ENCODE measurements at regions not wholly inside any gene's neighbourhood (a gene's known extent, or its start where the extent isn't known, plus 50 kb on each side); places are given as distances from the start of the nearest gene placed in this dataset.
A peak's percentile ranks its signal among the peaks of the same experiment; 100 is the strongest.
"Not testable (repeated sequence)": the region's sequence is repeated elsewhere in the genome, so short reads cannot be mapped to it uniquely, and the experiment has no call there.

- no peak for DNase-seq
These were observed 78.2 kb upstream of the TRPM1 start for GRCh38 chr15:31179693-31180092.

DNA sequence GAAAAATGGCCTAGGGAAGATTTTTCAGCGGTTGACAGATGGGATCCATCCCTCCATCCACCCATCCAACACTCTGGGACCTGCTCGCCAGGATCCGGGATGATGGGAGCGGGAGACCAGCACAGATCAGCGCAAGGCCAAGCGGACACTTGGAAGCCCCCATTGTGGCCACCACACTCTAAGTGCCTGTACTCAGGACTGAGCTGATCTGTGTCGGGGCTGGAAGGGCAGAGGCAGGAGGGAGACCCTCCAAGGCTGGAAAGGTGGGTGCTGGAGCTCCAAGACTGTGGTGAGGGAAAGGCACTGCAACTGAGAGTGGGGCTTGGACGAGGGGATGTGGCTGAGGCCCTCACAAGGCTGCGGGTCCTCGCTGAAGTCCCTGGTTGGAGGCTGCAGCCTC lies 91.8 kb upstream of the TRPM1 start:
- DNase-seq: no peak

DNA sequence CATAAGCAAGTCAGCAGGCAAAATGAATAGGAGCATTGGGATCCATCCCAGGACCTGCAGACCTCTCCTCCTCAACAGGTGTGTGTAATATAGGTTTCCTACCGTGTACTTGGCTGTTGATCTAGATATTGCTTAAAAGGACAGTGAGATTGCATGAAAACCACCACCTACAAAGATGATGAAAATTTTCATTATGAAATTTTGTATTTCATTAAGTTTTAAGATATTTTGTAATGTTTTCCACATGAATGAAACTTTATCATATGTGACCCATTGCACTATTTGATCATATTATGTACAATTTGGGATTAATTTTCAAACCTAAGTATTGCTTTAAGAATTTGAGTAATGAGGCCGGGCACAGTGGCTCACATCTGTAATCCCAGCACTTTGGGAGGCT lies 94.3 kb upstream of the TRPM1 start:
- no peak for DNase-seq

GRCh38 chr15:31197497-31198414 lies 96.2 kb upstream of the TRPM1 start:
- peak in 1 of 3 donors; percentile 13 for DNase-seq

DNA sequence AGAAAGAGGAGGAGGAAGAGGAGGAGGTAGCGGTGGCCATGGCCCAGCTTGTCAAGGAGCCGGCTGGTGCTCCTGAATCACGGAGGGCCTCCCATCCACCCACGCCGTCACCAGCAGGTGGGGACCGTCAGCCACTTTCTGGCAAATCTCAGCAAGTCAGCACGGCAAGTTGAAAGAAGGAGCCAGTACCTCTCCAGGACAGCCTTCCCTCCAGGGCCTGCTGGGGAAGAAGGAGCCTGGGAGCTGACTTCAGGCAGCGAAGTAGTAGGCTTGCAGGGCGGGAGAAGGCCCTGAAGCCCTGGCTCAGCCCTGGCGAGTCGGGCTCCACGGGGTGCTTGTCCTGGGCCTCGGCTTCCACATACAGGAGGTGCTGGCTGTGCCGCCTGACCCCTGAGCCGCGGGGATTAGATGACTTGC lies 99.2 kb upstream of the TRPM1 start:
- peak; percentile 23 to 38 (median 35) for DNase-seq

DNA sequence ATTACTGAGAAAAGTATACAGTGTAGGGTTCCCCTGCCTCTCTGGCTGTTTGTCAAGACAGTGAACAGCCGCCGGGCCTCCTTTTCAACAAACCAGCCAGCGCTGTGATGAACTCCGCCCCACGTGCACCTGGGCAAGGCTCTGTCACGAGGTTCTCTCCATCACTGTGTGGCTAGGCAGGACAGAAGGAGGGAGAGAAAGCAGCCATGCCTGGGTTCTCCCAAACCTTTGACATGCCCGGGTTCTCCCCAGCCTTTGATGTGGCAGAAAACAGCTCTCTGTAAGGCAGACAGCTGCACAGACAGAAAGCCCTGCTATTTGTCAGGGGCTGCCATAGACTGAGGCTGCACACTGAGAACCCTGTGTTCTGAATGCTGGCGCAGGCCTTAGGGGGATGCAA lies 101.4 kb upstream of the TRPM1 start:
- no peak for DNase-seq

GRCh38 chr15:31203999-31204398 lies 102.5 kb upstream of the TRPM1 start:
- DNase-seq: no peak

- no peak for DNase-seq
These were observed 105.1 kb upstream of the TRPM1 start for GRCh38 chr15:31206386-31207181.

DNA sequence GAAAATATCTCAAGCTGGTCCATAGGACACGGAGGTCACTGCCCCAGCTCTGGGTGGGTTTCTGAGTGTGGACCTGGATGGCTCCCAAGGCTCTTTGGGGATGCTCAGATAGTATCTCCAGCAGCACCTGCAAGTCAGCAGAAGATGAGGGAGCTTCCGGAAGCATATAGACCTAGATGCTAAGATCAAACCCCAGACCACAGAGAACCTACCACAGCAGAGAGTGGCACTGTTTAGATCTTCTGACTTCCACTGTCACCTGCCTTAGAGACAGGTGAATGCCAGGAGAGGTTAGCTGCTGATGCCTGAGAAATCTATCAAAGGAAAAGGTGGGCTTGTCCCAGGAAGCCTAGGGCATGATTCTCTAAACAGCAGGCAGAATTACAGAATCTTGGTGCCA lies 105.7 kb upstream of the TRPM1 start:
- DNase-seq: no peak

GRCh38 chr15:31207861-31208260 lies 106.3 kb upstream of the TRPM1 start:
- DNase-seq: not testable (repeated sequence)

DNA sequence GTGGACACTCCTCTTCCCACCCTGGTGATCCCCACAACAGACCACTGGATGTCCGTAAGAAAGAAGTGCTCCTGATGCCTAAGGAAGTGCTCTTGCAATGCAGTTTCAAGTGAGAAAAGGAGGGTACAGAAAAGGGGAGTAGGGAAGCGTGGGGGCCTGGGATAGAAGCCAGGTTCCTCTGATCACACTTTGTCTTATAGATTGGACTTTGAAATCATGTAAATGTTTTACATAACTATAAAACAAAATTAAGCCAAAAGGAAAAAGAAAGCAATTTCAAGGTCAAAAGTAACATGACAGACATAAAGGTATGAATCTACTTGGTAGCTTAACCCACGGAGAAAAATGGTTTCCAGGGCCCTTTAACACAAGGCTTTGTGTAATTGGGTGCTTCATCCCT lies 107.3 kb upstream of the TRPM1 start:
- no peak for DNase-seq

- DNase-seq: no peak
These were observed 109.8 kb upstream of the TRPM1 start for GRCh38 chr15:31211353-31211752.

DNA sequence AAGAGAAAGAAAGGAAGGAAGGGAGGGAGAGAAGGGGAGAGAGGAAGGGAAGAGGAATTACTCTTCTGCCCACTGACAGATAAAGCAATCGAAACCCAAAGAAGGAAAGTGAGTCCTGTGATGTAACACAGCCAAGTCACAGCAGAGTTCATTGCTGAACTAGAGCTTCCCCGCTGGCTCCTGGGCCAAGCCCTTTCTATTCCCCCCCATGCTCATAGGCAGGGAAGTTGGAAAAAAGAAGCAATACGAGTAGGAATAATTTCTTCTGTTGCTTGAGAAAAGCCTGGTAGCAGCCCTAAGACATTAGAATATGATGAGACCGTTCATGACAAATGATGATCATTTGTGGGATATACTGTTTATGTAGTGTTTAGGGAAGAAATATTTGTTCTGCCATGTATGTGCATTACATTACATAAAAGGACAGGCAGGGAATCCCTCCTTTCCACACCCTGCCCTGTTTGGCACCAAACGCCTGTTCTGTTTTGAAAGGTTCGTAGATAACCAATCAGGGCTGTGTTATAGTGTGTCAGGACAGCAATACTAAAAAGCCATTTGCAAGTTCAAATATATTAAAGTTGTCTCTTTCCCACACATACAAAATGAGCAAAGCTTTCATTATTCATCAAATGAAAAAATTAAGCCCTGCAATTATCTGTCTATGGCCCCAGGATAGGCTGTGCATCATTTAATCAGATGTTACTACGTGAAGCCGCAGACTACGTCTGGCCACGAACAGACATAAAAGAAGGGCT lies 111.0 kb upstream of the TRPM1 start:
- no peak for DNase-seq

- DNase-seq: no peak
These were observed 112.3 kb upstream of the KLF13 start for GRCh38 chr15:31214158-31214863.

DNA sequence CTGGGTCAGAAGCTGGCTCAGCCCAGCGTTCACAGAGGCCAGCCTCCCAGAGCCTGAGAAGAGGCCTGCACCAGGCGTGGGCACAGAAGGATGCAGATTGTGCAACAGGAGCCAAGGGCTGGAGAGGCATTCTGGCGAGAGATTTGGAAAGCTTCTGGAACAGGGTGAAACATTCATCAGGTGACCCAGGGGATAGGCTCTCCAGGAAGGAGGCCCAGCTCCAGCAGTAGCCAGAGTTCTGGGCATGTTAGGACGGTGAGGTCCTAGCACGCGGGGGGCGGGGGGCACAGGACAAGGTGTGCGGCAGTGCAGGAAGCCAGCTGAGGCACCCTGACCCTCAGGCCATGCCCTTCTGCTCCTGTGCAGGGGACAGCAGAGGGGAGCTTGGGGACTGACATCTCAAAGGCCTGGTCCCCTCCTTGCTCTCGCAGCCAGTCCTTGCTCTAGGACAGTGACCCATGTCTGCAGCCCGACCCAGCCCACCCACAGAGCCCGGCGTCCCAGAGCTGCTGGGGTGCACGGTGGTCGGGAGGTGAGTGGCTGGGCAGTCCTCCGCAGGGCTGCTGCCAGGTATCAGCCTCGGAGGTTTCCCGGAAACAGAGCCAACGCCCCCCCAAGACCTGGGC lies 111.7 kb upstream of the KLF13 start:
- no peak for DNase-seq

DNA sequence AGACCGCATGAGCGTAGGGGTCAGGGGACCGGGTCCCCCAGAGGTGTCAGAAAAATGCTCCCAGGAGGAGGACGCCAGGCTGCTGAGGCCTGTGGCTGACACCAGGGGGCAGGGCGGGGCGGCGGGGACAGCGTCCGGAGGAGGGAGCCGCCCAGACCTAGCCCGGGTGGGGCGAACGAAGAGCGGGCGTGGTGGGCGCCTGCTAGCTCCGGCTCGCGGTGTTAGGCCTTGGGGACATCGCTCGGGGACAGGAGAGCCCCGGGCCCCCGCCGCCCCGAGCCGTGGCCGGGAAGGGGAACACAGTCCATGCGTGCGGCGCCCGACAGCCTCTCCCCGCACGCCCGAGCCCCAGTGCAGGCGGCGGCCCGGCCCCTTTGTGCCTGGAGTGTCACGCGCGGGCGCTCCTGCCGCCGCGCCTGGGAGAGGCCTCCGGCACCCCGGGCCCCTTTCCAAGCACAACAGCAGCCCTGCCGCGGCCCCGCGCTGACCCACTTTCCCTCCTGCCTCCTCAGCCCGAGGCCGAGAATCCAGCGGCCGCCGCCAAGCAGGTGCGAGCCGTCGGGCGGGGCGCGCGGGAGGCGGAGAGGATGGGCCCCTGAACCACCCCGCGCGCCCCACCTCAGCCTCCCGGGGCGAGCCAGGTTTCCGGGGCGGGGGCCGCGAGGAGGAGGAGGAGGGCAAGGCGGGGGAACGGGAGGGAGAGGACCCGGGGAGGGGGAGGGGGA lies 111.0 kb upstream of the KLF13 start:
- DNase-seq: peak; percentile 47 to 87 (median 64)

- peak in 2 of 3 donors; percentile 59 to 85 for DNase-seq
These were observed 110.3 kb upstream of the KLF13 start for GRCh38 chr15:31216215-31216911.

GRCh38 chr15:31217067-31217466 lies 109.6 kb upstream of the KLF13 start:
- no peak for DNase-seq

DNA sequence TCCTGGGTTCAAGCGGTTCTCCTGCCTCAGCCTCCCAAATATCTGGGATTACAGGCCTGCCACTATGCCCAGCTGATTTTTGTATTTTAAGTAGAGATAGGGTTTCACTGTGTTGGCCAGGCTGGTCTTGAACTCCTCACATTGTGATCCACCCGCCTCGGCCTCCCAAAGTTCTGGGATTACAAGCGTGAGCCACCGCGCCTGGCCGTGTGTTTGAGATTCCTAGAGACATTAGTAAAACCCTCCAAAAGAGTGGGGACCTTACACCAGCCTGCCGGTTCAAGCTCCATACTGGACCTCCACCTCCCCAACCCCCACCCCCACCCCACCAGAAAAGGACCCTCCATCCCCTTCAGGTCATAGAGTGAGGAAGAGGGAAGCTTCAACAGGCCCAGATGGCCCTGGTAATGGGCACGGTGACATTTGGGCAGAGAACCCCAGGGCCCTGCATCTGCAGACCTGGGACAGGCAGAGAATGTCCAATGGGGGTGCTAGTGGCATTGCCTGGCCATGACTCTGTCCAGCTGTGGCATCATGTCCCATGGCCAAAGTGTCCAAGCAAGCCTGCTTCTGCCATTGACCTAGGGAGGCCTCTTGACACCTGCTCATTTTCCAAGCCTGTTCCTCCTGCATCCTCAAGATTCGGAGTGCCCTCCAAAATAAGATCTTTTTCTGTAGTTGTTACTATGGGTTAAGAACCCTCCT lies 108.9 kb upstream of the KLF13 start:
- DNase-seq: no peak
